HK-2 (cell line): ENCODE measurements at regions not wholly inside any gene's neighbourhood (a gene's known extent, or its start where the extent isn't known, plus 50 kb on each side); places are given as distances from the start of the nearest gene placed in this dataset.

Experiments
- DNase-seq: peaks from one replicate; pipeline ENCODE4 v3.0.0-alpha.2; 2018; ENCODE audit not compliant: unreplicated experiment

- DNase-seq = no peak
Measured at GRCh38 chr13:40215747-40216146, 450.7 kb downstream of the FOXO1 start.

GRCh38 chr13:40217675-40218074 is 448.8 kb downstream of the FOXO1 start:
- DNase-seq = no peak

GRCh38 chr13:40220299-40220935 is 446.0 kb downstream of the FOXO1 start:
- DNase-seq = no peak

- no peak for DNase-seq
Measured at GRCh38 chr13:40221131-40221459, 445.3 kb downstream of the FOXO1 start.

- DNase-seq = no peak
Measured at GRCh38 chr13:40221460-40222201, 444.8 kb downstream of the FOXO1 start.

- DNase-seq = no peak
Measured at GRCh38 chr13:40223585-40223984, 442.9 kb downstream of the FOXO1 start.

- DNase-seq = no peak
Measured at GRCh38 chr13:40228496-40228895, 437.9 kb downstream of the FOXO1 start.

GRCh38 chr13:40228990-40229389 is 437.5 kb downstream of the FOXO1 start:
- DNase-seq = no peak

- DNase-seq = no peak
Measured at GRCh38 chr13:40230833-40231266, 435.6 kb downstream of the FOXO1 start.

GRCh38 chr13:40231311-40231710 is 435.1 kb downstream of the FOXO1 start:
- DNase-seq = no peak

- no peak for DNase-seq
Measured at GRCh38 chr13:40231751-40232150, 434.7 kb downstream of the FOXO1 start.

- no peak for DNase-seq
Measured at GRCh38 chr13:40232311-40233040, 434.0 kb downstream of the FOXO1 start.

- DNase-seq = no peak
Measured at GRCh38 chr13:40233731-40234195, 432.7 kb downstream of the FOXO1 start.

GRCh38 chr13:40235160-40235796 is 431.2 kb downstream of the FOXO1 start:
- DNase-seq = no peak

- DNase-seq = no peak
Measured at GRCh38 chr13:40236566-40237168, 429.8 kb downstream of the FOXO1 start.

- no peak for DNase-seq
Measured at GRCh38 chr13:40238761-40239160, 427.7 kb downstream of the FOXO1 start.

- no peak for DNase-seq
Measured at GRCh38 chr13:40240293-40240692, 426.1 kb downstream of the FOXO1 start.

GRCh38 chr13:40241125-40241798 is 425.2 kb downstream of the FOXO1 start:
- DNase-seq = no peak

GRCh38 chr13:40243047-40243446 is 423.4 kb downstream of the FOXO1 start:
- DNase-seq = no peak

- DNase-seq = no peak
Measured at GRCh38 chr13:40243982-40244381, 422.5 kb downstream of the FOXO1 start.

GRCh38 chr13:40245567-40245966 is 420.9 kb downstream of the FOXO1 start:
- no peak for DNase-seq
